ENCODE measurements at regions not wholly inside any gene's neighbourhood (a gene's known extent, or its start where the extent isn't known, plus 50 kb on each side); places are given as distances from the start of the nearest gene placed in this dataset.

- peaks cover 4% of the 10 kb centered on the region for H3K9me3 Mint-ChIP-seq (ENCODE audit: low read depth)
- DNase-seq (ENCODE audit: low spot score): no peak
- TF ChIP-seq CTCF (IDR thresholded peaks at IDR 0.05): no peak
- H3K4me1 Mint-ChIP-seq (ENCODE audit: low read depth): no peaks in the 10 kb centered on the region
- H3K27ac Mint-ChIP-seq (ENCODE audit: unreplicated experiment): no peak overlapping the region
- no peak overlapping the region for H3K4me3 Mint-ChIP-seq (ENCODE audit: unreplicated experiment)
- peaks cover 32% of the 10 kb centered on the region for H3K27me3 Mint-ChIP-seq (ENCODE audit: low read depth)
- H3K36me3 Mint-ChIP-seq (ENCODE audit: low read depth): no peaks in the 10 kb centered on the region
Measured at GRCh38 chr5:28788954-28789353, 1750.6 kb upstream of the CDH9 start.

GRCh38 chr5:28780083-28780692 is 1741.8 kb upstream of the CDH9 start:
- no peak for TF ChIP-seq CTCF (IDR thresholded peaks at IDR 0.05)
- no peaks in the 10 kb centered on the region for H3K9me3 Mint-ChIP-seq (ENCODE audit: low read depth)
- no peak for DNase-seq (ENCODE audit: low spot score)
- peaks cover 11% of the 10 kb centered on the region for H3K27me3 Mint-ChIP-seq (ENCODE audit: low read depth)
- H3K4me3 Mint-ChIP-seq (ENCODE audit: unreplicated experiment): no peak overlapping the region
- no peak overlapping the region for H3K27ac Mint-ChIP-seq (ENCODE audit: unreplicated experiment)
- H3K4me1 Mint-ChIP-seq (ENCODE audit: low read depth): no peaks in the 10 kb centered on the region
- H3K36me3 Mint-ChIP-seq (ENCODE audit: low read depth): no peaks in the 10 kb centered on the region

- no peaks in the 10 kb centered on the region for H3K36me3 Mint-ChIP-seq (ENCODE audit: low read depth)
Measured at GRCh38 chr5:28779161-28779754, 1740.9 kb upstream of the CDH9 start.

GRCh38 chr5:28770307-28770706 is 1731.9 kb upstream of the CDH9 start:
- Mint-ChIP-seq H3K9me3 (ENCODE audit: low read depth) (no peaks in the 10 kb centered on the region), H3K4me1 (ENCODE audit: low read depth) (no peaks in the 10 kb centered on the region), H3K36me3 (ENCODE audit: low read depth) (no peaks in the 10 kb centered on the region), H3K27me3 (ENCODE audit: low read depth) (peaks cover 14% of the 10 kb centered on the region), H3K27ac (ENCODE audit: unreplicated experiment) (no peak overlapping the region), H3K4me3 (ENCODE audit: unreplicated experiment) (no peak overlapping the region)
- DNase-seq (ENCODE audit: low spot score): no peak
- TF ChIP-seq CTCF (IDR thresholded peaks at IDR 0.05): no peak

More at GRCh38 chr5:28779161-28779754, 1740.9 kb upstream of the CDH9 start:
- H3K27ac Mint-ChIP-seq (ENCODE audit: unreplicated experiment): no peak overlapping the region
- no peak for DNase-seq (ENCODE audit: low spot score)
- peak; percentile 47 for TF ChIP-seq CTCF (IDR thresholded peaks at IDR 0.05)
- peaks cover 7% of the 10 kb centered on the region for H3K27me3 Mint-ChIP-seq (ENCODE audit: low read depth)
- no peak overlapping the region for H3K4me3 Mint-ChIP-seq (ENCODE audit: unreplicated experiment)
- H3K9me3 Mint-ChIP-seq (ENCODE audit: low read depth): no peaks in the 10 kb centered on the region
- H3K4me1 Mint-ChIP-seq (ENCODE audit: low read depth): no peaks in the 10 kb centered on the region

GRCh38 chr5:28766565-28767158 is 1728.3 kb upstream of the CDH9 start:
- H3K27me3 Mint-ChIP-seq (ENCODE audit: low read depth): peaks cover 24% of the 10 kb centered on the region
- DNase-seq (ENCODE audit: low spot score): no peak
- TF ChIP-seq CTCF (IDR thresholded peaks at IDR 0.05): peak; percentile 88
- H3K4me1 Mint-ChIP-seq (ENCODE audit: low read depth): no peaks in the 10 kb centered on the region
- H3K4me3 Mint-ChIP-seq (ENCODE audit: unreplicated experiment): no peak overlapping the region
- H3K9me3 Mint-ChIP-seq (ENCODE audit: low read depth): no peaks in the 10 kb centered on the region
- H3K27ac Mint-ChIP-seq (ENCODE audit: unreplicated experiment): no peak overlapping the region
- no peaks in the 10 kb centered on the region for H3K36me3 Mint-ChIP-seq (ENCODE audit: low read depth)
